T-helper 2 cell treated with Interferon-gamma antibody and Interleukin-4, amounts not matched to agents 5 μg/mL and 100 μg/mL, for 36 hours (primary cell): ENCODE measurements at regions not wholly inside any gene's neighbourhood (a gene's known extent, or its start where the extent isn't known, plus 50 kb on each side); places are given as distances from the start of the nearest gene placed in this dataset.
"Not testable (repeated sequence)": the region's sequence is repeated elsewhere in the genome, so short reads cannot be mapped to it uniquely, and the experiment has no call there.

Experiments used
- DNase-seq: peaks from one replicate; pipeline ENCODE4 v3.0.0; 2021; ENCODE audit warnings: low spot score
- H3K27ac Mint-ChIP-seq: one replicate; pipeline ENCODE4 v1.8.0; 2021; ENCODE audit warnings: mild to moderate bottlenecking, mixed read lengths
- H3K27me3 Mint-ChIP-seq: one replicate; pipeline ENCODE4 v1.8.0; 2021; ENCODE audit warnings: low read depth, mixed read lengths
- H3K36me3 Mint-ChIP-seq: one replicate; pipeline ENCODE4 v1.8.0; 2021; ENCODE audit warnings: low read depth, mixed read lengths
- H3K4me1 Mint-ChIP-seq: one replicate; pipeline ENCODE4 v1.8.0; 2021; ENCODE audit warnings: low read depth, mixed read lengths
- H3K4me3 Mint-ChIP-seq: one replicate; pipeline ENCODE4 v1.8.0; 2022; ENCODE audit warnings: mild to moderate bottlenecking, moderate library complexity, mixed read lengths
- H3K9me3 Mint-ChIP-seq: one replicate; pipeline ENCODE4 v1.8.0; 2021; ENCODE audit warnings: mixed read lengths

- not testable (repeated sequence) for H3K36me3 Mint-ChIP-seq, DNase-seq, H3K4me3 Mint-ChIP-seq, H3K4me1 Mint-ChIP-seq, H3K9me3 Mint-ChIP-seq, H3K27ac Mint-ChIP-seq, H3K27me3 Mint-ChIP-seq
Observed at GRCh38 chr9:61628951-61629350, 439.1 kb downstream of the SPATA31A7 start.

GRCh38 chr9:61634192-61634591 lies 444.4 kb downstream of the SPATA31A7 start:
- no peaks in the 10 kb centered on the region for H3K9me3 Mint-ChIP-seq
- no peaks in the 10 kb centered on the region for H3K27me3 Mint-ChIP-seq
- no peaks in the 10 kb centered on the region for H3K36me3 Mint-ChIP-seq
- H3K4me3 Mint-ChIP-seq = no peak overlapping the region
- no peaks in the 10 kb centered on the region for H3K4me1 Mint-ChIP-seq
- no peak overlapping the region for H3K27ac Mint-ChIP-seq
- no peak for DNase-seq

- DNase-seq, H3K36me3 Mint-ChIP-seq, H3K4me1 Mint-ChIP-seq, H3K27me3 Mint-ChIP-seq, H3K4me3 Mint-ChIP-seq, H3K27ac Mint-ChIP-seq: not testable (repeated sequence)
- H3K9me3 Mint-ChIP-seq = peaks cover 21% of the 10 kb centered on the region
Observed at GRCh38 chr9:61664232-61664631, 474.4 kb downstream of the SPATA31A7 start.

GRCh38 chr9:61665330-61665751 lies 475.5 kb downstream of the SPATA31A7 start:
- H3K27me3 Mint-ChIP-seq = no peaks in the 10 kb centered on the region
- peaks cover 25% of the 10 kb centered on the region for H3K9me3 Mint-ChIP-seq
- H3K4me3 Mint-ChIP-seq = no peak overlapping the region
- H3K36me3 Mint-ChIP-seq = peaks cover 1% of the 10 kb centered on the region
- H3K27ac Mint-ChIP-seq = no peak overlapping the region
- no peak for DNase-seq
- H3K4me1 Mint-ChIP-seq = no peaks in the 10 kb centered on the region

- Mint-ChIP-seq H3K9me3 (peaks cover 27% of the 10 kb centered on the region), H3K4me1 (no peaks in the 10 kb centered on the region), H3K27me3 (no peaks in the 10 kb centered on the region), H3K36me3 (peaks cover 1% of the 10 kb centered on the region), H3K27ac (no peak overlapping the region), H3K4me3 (no peak overlapping the region)
- DNase-seq = no peak
Observed at GRCh38 chr9:61665829-61666228, 476.0 kb downstream of the SPATA31A7 start.

- Mint-ChIP-seq H3K4me3 (no peak overlapping the region), H3K36me3 (peaks cover 1% of the 10 kb centered on the region), H3K4me1 (no peaks in the 10 kb centered on the region), H3K27me3 (no peaks in the 10 kb centered on the region), H3K9me3 (peaks cover 29% of the 10 kb centered on the region), H3K27ac (no peak overlapping the region)
- DNase-seq = no peak
Observed at GRCh38 chr9:61666310-61666709, 476.5 kb downstream of the SPATA31A7 start.

- Mint-ChIP-seq H3K9me3 (peaks cover 30% of the 10 kb centered on the region), H3K27me3 (no peaks in the 10 kb centered on the region), H3K4me1 (no peaks in the 10 kb centered on the region), H3K36me3 (peaks cover 1% of the 10 kb centered on the region), H3K4me3 (no peak overlapping the region), H3K27ac (no peak overlapping the region)
- no peak for DNase-seq
Observed at GRCh38 chr9:61666849-61667371, 477.1 kb downstream of the SPATA31A7 start.

GRCh38 chr9:61667559-61668121 lies 477.8 kb downstream of the SPATA31A7 start:
- no peak overlapping the region for H3K27ac Mint-ChIP-seq
- H3K4me1 Mint-ChIP-seq = no peaks in the 10 kb centered on the region
- no peak for DNase-seq
- H3K9me3 Mint-ChIP-seq = peaks cover 35% of the 10 kb centered on the region
- H3K27me3 Mint-ChIP-seq = no peaks in the 10 kb centered on the region
- no peak overlapping the region for H3K4me3 Mint-ChIP-seq
- peaks cover 1% of the 10 kb centered on the region for H3K36me3 Mint-ChIP-seq

GRCh38 chr9:61668201-61668600 lies 478.4 kb downstream of the SPATA31A7 start:
- not testable (repeated sequence) for H3K27me3 Mint-ChIP-seq, DNase-seq
- H3K9me3 Mint-ChIP-seq = peaks cover 39% of the 10 kb centered on the region

GRCh38 chr9:61668846-61669245 lies 479.0 kb downstream of the SPATA31A7 start:
- DNase-seq = no peak
- Mint-ChIP-seq H3K27ac (no peak overlapping the region), H3K4me1 (no peaks in the 10 kb centered on the region), H3K36me3 (peaks cover 1% of the 10 kb centered on the region), H3K4me3 (no peak overlapping the region), H3K27me3 (no peaks in the 10 kb centered on the region), H3K9me3 (peaks cover 43% of the 10 kb centered on the region)

More at GRCh38 chr9:61668201-61668600, 478.4 kb downstream of the SPATA31A7 start:
- not testable (repeated sequence) for H3K36me3 Mint-ChIP-seq, H3K27ac Mint-ChIP-seq, H3K4me3 Mint-ChIP-seq, H3K4me1 Mint-ChIP-seq

GRCh38 chr9:61669352-61669751 lies 479.5 kb downstream of the SPATA31A7 start:
- Mint-ChIP-seq H3K9me3 (peaks cover 45% of the 10 kb centered on the region), H3K4me1 (no peaks in the 10 kb centered on the region), H3K4me3 (no peak overlapping the region), H3K27ac (no peak overlapping the region), H3K36me3 (peaks cover 1% of the 10 kb centered on the region), H3K27me3 (no peaks in the 10 kb centered on the region)
- DNase-seq = no peak

GRCh38 chr9:61669831-61670505 lies 480.1 kb downstream of the SPATA31A7 start:
- H3K27ac Mint-ChIP-seq, H3K27me3 Mint-ChIP-seq, H3K4me1 Mint-ChIP-seq, H3K36me3 Mint-ChIP-seq, H3K4me3 Mint-ChIP-seq, DNase-seq: not testable (repeated sequence)
- peaks cover 51% of the 10 kb centered on the region for H3K9me3 Mint-ChIP-seq

GRCh38 chr9:61670616-61671015 lies 480.8 kb downstream of the SPATA31A7 start:
- no peaks in the 10 kb centered on the region for H3K27me3 Mint-ChIP-seq
- H3K9me3 Mint-ChIP-seq = peaks cover 52% of the 10 kb centered on the region
- H3K4me1 Mint-ChIP-seq = no peaks in the 10 kb centered on the region
- no peak overlapping the region for H3K27ac Mint-ChIP-seq
- no peak overlapping the region for H3K4me3 Mint-ChIP-seq
- H3K36me3 Mint-ChIP-seq = peaks cover 1% of the 10 kb centered on the region
- no peak for DNase-seq

- peaks cover 44% of the 10 kb centered on the region for H3K9me3 Mint-ChIP-seq
- peaks cover 1% of the 10 kb centered on the region for H3K36me3 Mint-ChIP-seq
- no peak overlapping the region for H3K27ac Mint-ChIP-seq
- no peaks in the 10 kb centered on the region for H3K4me1 Mint-ChIP-seq
- no peak overlapping the region for H3K4me3 Mint-ChIP-seq
- no peaks in the 10 kb centered on the region for H3K27me3 Mint-ChIP-seq
- DNase-seq = no peak
Observed at GRCh38 chr9:61671276-61671973, 481.6 kb downstream of the SPATA31A7 start.
